ENCODE measurements at regions not wholly inside any gene's neighbourhood (a gene's known extent, or its start where the extent isn't known, plus 50 kb on each side); places are given as distances from the start of the nearest gene placed in this dataset.

DNA sequence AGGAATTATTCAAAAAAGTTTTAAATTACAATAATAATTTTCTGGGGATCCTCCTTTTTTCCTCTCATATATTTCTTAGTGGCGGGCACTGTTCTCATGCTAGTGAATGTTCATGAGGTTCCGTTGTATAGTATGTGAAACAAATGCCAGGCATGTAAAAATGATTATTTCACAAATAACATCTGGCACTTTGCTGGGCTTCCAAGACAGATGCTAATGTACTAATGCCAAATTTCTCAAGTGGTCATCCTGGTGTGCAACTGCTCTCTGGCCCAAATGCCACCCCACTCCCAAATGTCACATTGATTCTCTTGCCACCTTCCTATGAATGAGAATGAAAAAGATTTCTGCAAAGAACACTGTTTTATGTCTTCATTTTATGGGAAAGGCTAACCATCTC, 564.0 kb upstream of the GCFC2 start:
- H3K27ac ChIP-seq: no peak overlapping the region
- H3K27me3 ChIP-seq: no peaks in the 10 kb centered on the region
- no peaks in the 10 kb centered on the region for H3K4me1 ChIP-seq
- TF ChIP-seq, protein P1, sequence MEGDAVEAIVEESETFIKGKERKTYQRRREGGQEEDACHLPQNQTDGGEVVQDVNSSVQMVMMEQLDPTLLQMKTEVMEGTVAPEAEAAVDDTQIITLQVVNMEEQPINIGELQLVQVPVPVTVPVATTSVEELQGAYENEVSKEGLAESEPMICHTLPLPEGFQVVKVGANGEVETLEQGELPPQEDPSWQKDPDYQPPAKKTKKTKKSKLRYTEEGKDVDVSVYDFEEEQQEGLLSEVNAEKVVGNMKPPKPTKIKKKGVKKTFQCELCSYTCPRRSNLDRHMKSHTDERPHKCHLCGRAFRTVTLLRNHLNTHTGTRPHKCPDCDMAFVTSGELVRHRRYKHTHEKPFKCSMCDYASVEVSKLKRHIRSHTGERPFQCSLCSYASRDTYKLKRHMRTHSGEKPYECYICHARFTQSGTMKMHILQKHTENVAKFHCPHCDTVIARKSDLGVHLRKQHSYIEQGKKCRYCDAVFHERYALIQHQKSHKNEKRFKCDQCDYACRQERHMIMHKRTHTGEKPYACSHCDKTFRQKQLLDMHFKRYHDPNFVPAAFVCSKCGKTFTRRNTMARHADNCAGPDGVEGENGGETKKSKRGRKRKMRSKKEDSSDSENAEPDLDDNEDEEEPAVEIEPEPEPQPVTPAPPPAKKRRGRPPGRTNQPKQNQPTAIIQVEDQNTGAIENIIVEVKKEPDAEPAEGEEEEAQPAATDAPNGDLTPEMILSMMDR (IDR thresholded peaks at IDR 0.05): no peak
- TF ChIP-seq POLR2A (IDR thresholded peaks at IDR 0.05): no peak
- no peak overlapping the region for H3K4me3 ChIP-seq
- H3K9me3 ChIP-seq: no peaks in the 10 kb centered on the region
- intact Hi-C loops (cut with DNase I; ENCODE audit: low total_unique reads): no loop called here
- H3K36me3 ChIP-seq: no peaks in the 10 kb centered on the region
- no peak for DNase-seq

DNA sequence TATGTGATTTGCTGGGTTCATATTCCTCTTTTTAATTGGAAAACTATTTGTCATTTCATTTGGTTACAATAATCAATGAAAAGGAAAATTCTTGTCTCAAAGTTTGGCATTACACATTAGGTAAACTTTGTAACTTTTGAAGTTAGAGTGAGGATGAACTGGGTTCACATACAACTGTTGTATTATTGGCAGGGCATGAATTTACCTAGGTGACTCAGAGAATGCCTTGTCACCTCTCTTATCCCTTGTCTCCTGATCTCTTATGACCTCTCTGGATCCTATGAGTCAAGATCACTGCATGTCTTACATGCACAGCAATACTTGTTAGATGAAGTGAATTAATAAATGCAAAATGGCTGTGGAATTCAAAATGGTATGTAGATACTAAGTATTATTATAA, 563.4 kb upstream of the GCFC2 start:
- no peaks in the 10 kb centered on the region for H3K27me3 ChIP-seq
- intact Hi-C loops (cut with DNase I; ENCODE audit: low total_unique reads): no loop called here
- TF ChIP-seq POLR2A (IDR thresholded peaks at IDR 0.05): no peak
- TF ChIP-seq, protein P1 (IDR thresholded peaks at IDR 0.05): no peak
- H3K27ac ChIP-seq: no peak overlapping the region
- H3K4me3 ChIP-seq: no peak overlapping the region
- no peak for DNase-seq
- H3K9me3 ChIP-seq: no peaks in the 10 kb centered on the region
- H3K4me1 ChIP-seq: no peaks in the 10 kb centered on the region
- no peaks in the 10 kb centered on the region for H3K36me3 ChIP-seq

DNA sequence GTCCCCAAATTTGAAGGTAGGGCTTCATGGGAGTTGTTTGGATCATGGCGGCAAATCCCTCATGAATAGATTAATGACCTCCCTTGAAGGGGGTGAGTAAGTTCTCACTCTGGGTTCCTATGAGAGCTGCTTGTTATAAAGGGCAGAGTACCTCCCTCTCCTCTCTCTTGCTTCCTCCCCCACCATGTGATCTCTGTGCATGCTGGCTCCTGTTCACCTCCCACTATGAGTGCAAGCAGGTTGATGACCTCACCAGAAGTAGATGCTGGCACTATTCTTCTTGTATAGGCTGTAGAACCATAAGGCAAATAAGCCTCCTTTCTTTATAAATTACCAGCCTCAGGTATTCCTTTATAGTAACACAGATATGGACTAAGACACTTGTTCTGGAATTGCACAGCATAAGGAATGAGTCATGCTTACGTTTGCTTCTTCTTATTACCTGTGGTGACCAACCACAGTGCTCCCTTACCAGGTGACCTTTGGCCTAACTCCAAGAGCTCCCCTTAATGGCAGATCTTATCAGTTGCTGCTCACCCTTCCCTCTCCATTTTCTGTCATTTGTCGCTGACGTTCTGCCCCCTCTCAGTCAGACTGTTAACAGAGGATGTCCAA, 559.5 kb upstream of the GCFC2 start:
- intact Hi-C loops (cut with DNase I; ENCODE audit: low total_unique reads): no loop called here
- DNase-seq: no peak
- TF ChIP-seq POLR2A (IDR thresholded peaks at IDR 0.05): no peak
- TF ChIP-seq, protein P1 (IDR thresholded peaks at IDR 0.05): no peak
- no peak overlapping the region for H3K27ac ChIP-seq
- no peaks in the 10 kb centered on the region for H3K9me3 ChIP-seq
- no peaks in the 10 kb centered on the region for H3K36me3 ChIP-seq
- H3K27me3 ChIP-seq: no peaks in the 10 kb centered on the region
- no peaks in the 10 kb centered on the region for H3K4me1 ChIP-seq
- no peak overlapping the region for H3K4me3 ChIP-seq

DNA sequence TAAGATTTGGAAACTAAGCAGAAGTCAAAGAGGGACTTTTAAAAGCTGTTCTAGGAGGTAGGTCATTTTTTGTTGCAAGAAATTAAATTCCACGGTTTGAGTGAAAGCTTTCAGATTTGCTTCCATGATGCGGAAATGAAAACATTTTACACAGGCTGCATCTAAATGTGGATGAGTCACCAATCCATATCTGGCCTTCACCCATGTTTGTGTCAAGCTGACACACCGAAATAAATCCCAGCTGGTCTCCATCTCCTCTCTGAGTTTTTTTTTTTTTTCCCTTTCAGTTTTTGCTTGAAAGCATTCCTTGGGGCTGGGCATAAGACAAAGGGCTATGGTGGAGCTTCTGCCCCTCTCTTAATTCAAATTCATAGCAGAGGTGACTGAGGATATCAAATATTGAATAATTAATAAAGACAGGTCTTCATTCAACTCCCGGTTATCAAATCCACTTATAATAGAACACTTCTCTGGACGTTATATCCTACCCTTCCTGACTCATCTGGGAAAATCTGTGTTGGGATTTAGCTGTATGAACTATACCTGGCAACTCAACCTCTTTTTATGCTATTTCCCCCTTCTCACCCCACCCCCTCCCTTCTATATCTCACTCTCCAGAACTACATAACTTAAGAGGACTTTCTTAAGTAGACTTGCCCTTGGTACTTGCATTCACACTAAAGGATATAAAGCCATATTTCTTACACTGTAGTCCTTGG, 558.3 kb upstream of the GCFC2 start:
- TF ChIP-seq, protein P1 (IDR thresholded peaks at IDR 0.05): no peak
- no peak for TF ChIP-seq POLR2A (IDR thresholded peaks at IDR 0.05)
- Histone ChIP-seq H3K36me3 (no peaks in the 10 kb centered on the region), H3K27me3 (no peaks in the 10 kb centered on the region), H3K27ac (no peak overlapping the region), H3K9me3 (no peaks in the 10 kb centered on the region), H3K4me1 (no peaks in the 10 kb centered on the region), H3K4me3 (no peak overlapping the region)
- no peak for DNase-seq
- intact Hi-C loops (cut with DNase I; ENCODE audit: low total_unique reads): no loop called here

DNA sequence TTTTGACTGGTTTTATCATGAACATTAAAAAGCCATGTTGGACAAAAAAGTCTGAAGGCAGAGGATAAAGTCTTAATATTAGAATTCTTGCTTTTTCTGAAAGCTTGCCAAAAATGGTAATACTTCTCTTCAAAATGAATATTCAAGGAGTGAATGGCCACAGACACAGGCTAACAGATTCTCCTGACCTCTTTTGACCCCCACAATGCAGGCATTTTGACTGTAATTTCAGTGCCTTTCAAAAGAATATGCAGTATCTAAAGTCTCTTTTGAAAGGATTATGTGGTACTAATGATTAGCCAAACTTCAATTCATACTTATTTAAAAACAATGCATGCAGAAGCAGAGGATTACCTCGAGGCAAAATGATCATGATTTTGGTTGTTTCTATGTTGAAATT, 557.8 kb upstream of the GCFC2 start:
- H3K27me3 ChIP-seq: no peaks in the 10 kb centered on the region
- no peaks in the 10 kb centered on the region for H3K9me3 ChIP-seq
- H3K4me1 ChIP-seq: no peaks in the 10 kb centered on the region
- no peak for TF ChIP-seq POLR2A (IDR thresholded peaks at IDR 0.05)
- TF ChIP-seq, protein P1 (IDR thresholded peaks at IDR 0.05): no peak
- no peak overlapping the region for H3K27ac ChIP-seq
- intact Hi-C loops (cut with DNase I; ENCODE audit: low total_unique reads): no loop called here
- H3K36me3 ChIP-seq: no peaks in the 10 kb centered on the region
- H3K4me3 ChIP-seq: no peak overlapping the region
- DNase-seq: no peak

Measured in uterus (tissue), 3 donors.